ENCODE measurements at regions not wholly inside any gene's neighbourhood (a gene's known extent, or its start where the extent isn't known, plus 50 kb on each side); places are given as distances from the start of the nearest gene placed in this dataset.

- TF ChIP-seq RFX5 (IDR thresholded peaks at IDR 0.05) (no peak), CHD2 (IDR thresholded peaks at IDR 0.05; ENCODE audit: low read length, partially characterized antibody) (no peak), RAD21 (conservative IDR thresholded peaks at IDR 0.05 in 1 of 2, IDR thresholded peaks at IDR 0.05 in 1 of 2) (peak; percentile 46 to 63; a peak in 4 of 5 replicates), BCL3 (IDR thresholded peaks at IDR 0.05) (no peak), ESRRA (IDR thresholded peaks at IDR 0.05; ENCODE audit: borderline replicate concordance, low read length) (no peak), KDM5A (IDR thresholded peaks at IDR 0.05) (no peak), MAX (IDR thresholded peaks at IDR 0.05) (no peak), BHLHE40 (IDR thresholded peaks at IDR 0.05; ENCODE audit: low read depth, low read length) (no peak), CBX8 (IDR thresholded peaks at IDR 0.05) (no peak), HOXB5 (CRISPR knock-in tag; IDR thresholded peaks at IDR 0.05) (no peak), HMGXB4 (CRISPR knock-in tag; IDR thresholded peaks at IDR 0.05; ENCODE audit: borderline replicate concordance) (no peak), CTCF (IDR thresholded peaks at IDR 0.05) (peak; percentile 49), POLR2A (IDR thresholded peaks at IDR 0.05; ENCODE audit: low read length) (no peak), E2F6 (IDR thresholded peaks at IDR 0.05; ENCODE audit: borderline replicate concordance, low read depth) (no peak), CEBPB (IDR thresholded peaks at IDR 0.05) (no peak), SREBF2 (IDR thresholded peaks at IDR 0.05) (no peak), HOXB13 (CRISPR knock-in tag; IDR thresholded peaks at IDR 0.05; ENCODE audit: low read depth) (no peak), SMC3 (IDR thresholded peaks at IDR 0.05) (peak; percentile 48), HES2 (IDR thresholded peaks at IDR 0.05) (no peak), FOXS1 (CRISPR knock-in tag; IDR thresholded peaks at IDR 0.05) (no peak), TP53 (CRISPR knock-in tag; IDR thresholded peaks at IDR 0.05) (no peak), JUN (IDR thresholded peaks at IDR 0.05) (no peak), RCOR1 (IDR thresholded peaks at IDR 0.05; ENCODE audit: low read depth, low read length) (no peak)
- peak in 1 of 2 experiments; percentile 11 for DNase-seq (ENCODE audit: low read depth in 1 of 2, low spot score in 1 of 2)
- no peak overlapping the region for H3K4me2 ChIP-seq
- no peaks in the 10 kb centered on the region for H3K9me3 ChIP-seq
- CTCF ChIA-PET: interaction anchor here (0.7 to 1.3 kb wide), 4 partner anchors 19 to 664 kb away, joined by 3 to 6 read pairs (median 4); no protein-coding TSS in a partner anchor
- no peak overlapping the region for H3K4me3 ChIP-seq
- ATAC-seq: peak in 1 of 2 experiments; percentile 63; a peak in 2 of 6 replicates
- FAIRE-seq: no peak
- H3K27ac ChIP-seq: no peak overlapping the region
- 9% methylated on average over 7 of the region's 7 CpGs for WGBS (ENCODE audit: missing lambda C conversion rate)
- H3K4me1 ChIP-seq: no peaks in the 10 kb centered on the region
- POLR2A ChIA-PET: no interaction called here
These were observed 51.5 kb upstream of the DCC start for GRCh38 chr18:52288403-52289004.

Data from A549 (cell line).